ENCODE measurements at regions not wholly inside any gene's neighbourhood (a gene's known extent, or its start where the extent isn't known, plus 50 kb on each side); places are given as distances from the start of the nearest gene placed in this dataset.

DNA sequence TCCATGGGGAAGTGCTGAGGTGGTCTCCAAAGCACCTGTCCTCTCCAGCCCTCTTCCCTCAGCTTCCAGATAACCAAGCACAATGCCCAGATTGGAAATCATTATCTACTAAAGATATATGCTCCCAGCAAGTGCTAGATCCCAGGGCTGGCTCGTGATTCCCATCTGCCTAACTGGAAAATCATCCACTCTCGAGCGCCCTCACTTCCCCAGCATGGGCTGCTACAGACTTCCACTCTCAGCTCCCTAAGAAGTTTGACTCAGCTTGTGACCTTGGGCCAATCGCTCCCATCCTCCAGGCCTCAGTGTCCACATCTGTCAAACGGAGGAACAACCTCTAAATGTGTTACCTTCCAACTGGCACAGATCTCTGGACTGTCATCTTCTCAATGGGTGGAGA lies 112.4 kb upstream of the ZMIZ1 start:
- TF ChIP-seq, protein P1, sequence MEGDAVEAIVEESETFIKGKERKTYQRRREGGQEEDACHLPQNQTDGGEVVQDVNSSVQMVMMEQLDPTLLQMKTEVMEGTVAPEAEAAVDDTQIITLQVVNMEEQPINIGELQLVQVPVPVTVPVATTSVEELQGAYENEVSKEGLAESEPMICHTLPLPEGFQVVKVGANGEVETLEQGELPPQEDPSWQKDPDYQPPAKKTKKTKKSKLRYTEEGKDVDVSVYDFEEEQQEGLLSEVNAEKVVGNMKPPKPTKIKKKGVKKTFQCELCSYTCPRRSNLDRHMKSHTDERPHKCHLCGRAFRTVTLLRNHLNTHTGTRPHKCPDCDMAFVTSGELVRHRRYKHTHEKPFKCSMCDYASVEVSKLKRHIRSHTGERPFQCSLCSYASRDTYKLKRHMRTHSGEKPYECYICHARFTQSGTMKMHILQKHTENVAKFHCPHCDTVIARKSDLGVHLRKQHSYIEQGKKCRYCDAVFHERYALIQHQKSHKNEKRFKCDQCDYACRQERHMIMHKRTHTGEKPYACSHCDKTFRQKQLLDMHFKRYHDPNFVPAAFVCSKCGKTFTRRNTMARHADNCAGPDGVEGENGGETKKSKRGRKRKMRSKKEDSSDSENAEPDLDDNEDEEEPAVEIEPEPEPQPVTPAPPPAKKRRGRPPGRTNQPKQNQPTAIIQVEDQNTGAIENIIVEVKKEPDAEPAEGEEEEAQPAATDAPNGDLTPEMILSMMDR (IDR thresholded peaks at IDR 0.05; ENCODE audit: low read depth, low read length) = no peak
- no peaks in the 10 kb centered on the region for H3K27me3 ChIP-seq (ENCODE audit: control insufficient read depth, insufficient read depth, low read length)
- POLR2A ChIA-PET = no interaction called here
- CTCF ChIA-PET = no interaction called here
- no peaks in the 10 kb centered on the region; the same call in 1 of the 2 replicates for H3K9me3 ChIP-seq (ENCODE audit: control insufficient read depth, insufficient read depth, low read length)
- no peak overlapping the region for H3K4me3 ChIP-seq (ENCODE audit: low read depth, low read length)
- DNase-seq (ENCODE audit: low read depth, low spot score) = no peak
- no peak overlapping the region for H3K27ac ChIP-seq (ENCODE audit: low read depth, low read length)

DNA sequence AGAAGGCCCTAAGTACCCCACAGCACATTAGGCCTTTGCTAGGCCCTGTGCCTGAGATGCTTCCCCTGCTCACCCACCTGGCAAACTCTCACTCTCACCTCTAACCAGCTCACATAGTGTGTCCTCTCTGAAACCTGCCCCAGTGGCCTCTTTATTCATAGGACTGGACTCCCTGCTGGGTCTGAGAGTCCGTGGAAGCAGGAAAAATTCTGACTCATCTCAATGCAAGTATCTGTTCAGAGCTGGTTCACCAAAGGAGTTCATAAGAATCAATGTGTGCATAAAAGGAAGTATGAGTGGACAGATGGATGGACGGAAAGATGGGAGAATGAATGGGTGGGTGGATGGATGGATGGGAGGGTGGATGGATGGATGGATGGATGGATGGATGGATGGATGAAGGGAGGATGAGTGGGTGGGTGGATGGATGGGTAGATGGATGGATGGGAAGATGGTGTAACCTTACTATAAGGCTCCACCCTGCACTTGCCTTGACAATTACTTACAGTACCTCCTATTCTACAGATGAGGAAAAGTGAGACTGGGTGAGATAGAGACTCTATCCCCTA lies 111.2 kb upstream of the ZMIZ1 start:
- Histone ChIP-seq H3K27me3 (ENCODE audit: control insufficient read depth, insufficient read depth, low read length) (no peaks in the 10 kb centered on the region), H3K27ac (ENCODE audit: low read depth, low read length) (no peak overlapping the region), H3K4me3 (ENCODE audit: low read depth, low read length) (no peak overlapping the region), H3K9me3 (ENCODE audit: control insufficient read depth, insufficient read depth, low read length) (no peaks in the 10 kb centered on the region; the same call in 1 of the 2 replicates)
- POLR2A ChIA-PET = no interaction called here
- TF ChIP-seq, protein P1 (IDR thresholded peaks at IDR 0.05; ENCODE audit: low read depth, low read length) = no peak
- no peak for DNase-seq (ENCODE audit: low read depth, low spot score)
- CTCF ChIA-PET = no interaction called here

DNA sequence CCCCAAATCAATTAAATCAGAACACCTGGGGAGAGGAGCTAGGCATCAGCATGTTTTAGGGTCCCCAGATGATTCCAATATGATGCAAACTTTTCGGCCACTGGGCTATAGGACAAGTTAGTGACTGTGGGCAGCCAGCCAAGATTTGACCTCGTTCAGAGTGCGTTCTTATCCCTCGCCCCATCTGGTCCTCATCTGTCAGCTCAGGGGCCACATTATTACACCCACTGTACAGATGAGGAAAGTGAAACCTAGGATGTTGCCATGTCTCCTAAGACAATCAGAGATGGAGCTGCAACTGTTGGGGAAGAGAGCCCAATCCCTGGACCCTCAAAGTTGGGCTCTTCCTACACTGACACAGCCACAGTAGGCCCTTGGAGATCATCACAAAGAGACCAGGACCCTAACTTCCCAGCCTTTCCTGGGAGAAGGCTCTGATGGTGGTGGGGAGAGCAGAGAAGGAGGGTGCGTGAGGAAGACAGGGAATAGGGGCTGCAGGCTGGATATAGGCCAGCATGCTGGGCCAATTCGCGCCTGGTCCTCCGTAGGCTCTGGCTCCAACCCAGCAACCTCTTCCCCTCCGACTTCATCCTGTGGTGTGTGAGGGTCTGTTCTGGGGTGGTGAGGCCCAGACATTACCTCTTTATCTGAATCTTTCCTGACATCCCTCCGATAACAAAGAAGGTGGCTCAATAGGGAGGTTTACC lies 109.4 kb upstream of the ZMIZ1 start:
- TF ChIP-seq, protein P1 (IDR thresholded peaks at IDR 0.05; ENCODE audit: low read depth, low read length) = no peak
- Histone ChIP-seq H3K4me3 (ENCODE audit: low read depth, low read length) (no peak overlapping the region), H3K27ac (ENCODE audit: low read depth, low read length) (no peak overlapping the region), H3K27me3 (ENCODE audit: control insufficient read depth, insufficient read depth, low read length) (no peaks in the 10 kb centered on the region), H3K9me3 (ENCODE audit: control insufficient read depth, insufficient read depth, low read length) (no peaks in the 10 kb centered on the region; the same call in 1 of the 2 replicates)
- ChIA-PET POLR2A (no interaction called here), CTCF (interaction anchor here (1.4 kb wide), 1 partner anchor 15 kb away, joined by 4 read pairs; no protein-coding TSS in a partner anchor)
- no peak for DNase-seq (ENCODE audit: low read depth, low spot score)

DNA sequence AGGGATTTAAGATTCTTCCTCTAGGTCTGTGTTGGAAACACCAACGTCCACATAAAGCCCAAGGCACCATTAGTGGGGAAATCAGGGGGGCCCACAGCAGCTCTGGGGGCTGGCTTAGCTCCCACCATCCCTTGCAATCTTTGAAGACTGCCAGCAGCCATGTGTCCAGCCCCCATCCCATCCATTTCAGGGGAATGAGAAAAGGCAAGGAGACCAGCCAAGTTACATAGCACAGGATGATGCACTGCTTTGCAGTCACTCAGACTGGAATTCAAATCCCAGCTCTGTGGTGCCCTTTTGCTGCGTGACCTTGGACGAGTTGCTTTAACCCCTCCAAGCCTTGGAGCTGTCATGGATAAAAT lies 108.9 kb upstream of the ZMIZ1 start:
- TF ChIP-seq, protein P1 (IDR thresholded peaks at IDR 0.05; ENCODE audit: low read depth, low read length) = no peak
- Histone ChIP-seq H3K9me3 (ENCODE audit: control insufficient read depth, insufficient read depth, low read length) (no peaks in the 10 kb centered on the region; the same call in 1 of the 2 replicates), H3K27ac (ENCODE audit: low read depth, low read length) (no peak overlapping the region), H3K4me3 (ENCODE audit: low read depth, low read length) (no peak overlapping the region), H3K27me3 (ENCODE audit: control insufficient read depth, insufficient read depth, low read length) (no peaks in the 10 kb centered on the region)
- ChIA-PET POLR2A (no interaction called here), CTCF (interaction anchor here (1.4 kb wide), 1 partner anchor 15 kb away, joined by 4 read pairs; no protein-coding TSS in a partner anchor)
- DNase-seq (ENCODE audit: low read depth, low spot score) = no peak

DNA sequence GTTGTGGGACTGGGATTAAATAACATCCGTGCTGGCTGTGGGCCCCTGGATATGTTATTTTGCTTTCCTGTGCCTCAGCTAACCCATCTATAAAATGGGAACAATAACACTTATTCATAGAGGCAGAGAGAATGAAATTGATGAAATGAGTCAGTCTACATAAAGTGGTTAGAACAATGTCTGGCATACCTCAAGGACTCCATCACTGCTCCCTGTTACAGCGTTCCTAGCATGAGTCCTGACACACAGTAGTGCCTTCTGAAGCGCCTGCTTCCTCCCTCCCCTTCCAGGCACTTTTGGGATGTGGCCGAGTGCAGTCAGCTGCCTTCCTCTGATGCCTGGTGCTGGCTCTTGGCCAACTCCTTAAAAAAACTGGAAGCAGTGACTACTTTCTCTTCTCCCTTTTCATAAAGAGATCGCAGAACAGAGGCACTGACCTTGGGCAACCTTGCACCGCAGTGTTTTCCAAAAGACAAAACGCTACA lies 108.4 kb upstream of the ZMIZ1 start:
- TF ChIP-seq, protein P1 (IDR thresholded peaks at IDR 0.05; ENCODE audit: low read depth, low read length) = no peak
- H3K27me3 ChIP-seq (ENCODE audit: control insufficient read depth, insufficient read depth, low read length) = no peaks in the 10 kb centered on the region
- POLR2A ChIA-PET = interaction anchor here (0.6 kb wide), 1 partner anchor 73 kb away, joined by 3 read pairs; no protein-coding TSS in a partner anchor
- DNase-seq (ENCODE audit: low read depth, low spot score) = no peak
- CTCF ChIA-PET = interaction anchor here (1.4 kb wide), 1 partner anchor 14 kb away, joined by 4 read pairs; no protein-coding TSS in a partner anchor
- no peaks in the 10 kb centered on the region; the same call in 1 of the 2 replicates for H3K9me3 ChIP-seq (ENCODE audit: control insufficient read depth, insufficient read depth, low read length)
- no peak overlapping the region for H3K4me3 ChIP-seq (ENCODE audit: low read depth, low read length)
- H3K27ac ChIP-seq (ENCODE audit: low read depth, low read length) = no peak overlapping the region
